ENCODE measurements at regions not wholly inside any gene's neighbourhood (a gene's known extent, or its start where the extent isn't known, plus 50 kb on each side); places are given as distances from the start of the nearest gene placed in this dataset.

DNA sequence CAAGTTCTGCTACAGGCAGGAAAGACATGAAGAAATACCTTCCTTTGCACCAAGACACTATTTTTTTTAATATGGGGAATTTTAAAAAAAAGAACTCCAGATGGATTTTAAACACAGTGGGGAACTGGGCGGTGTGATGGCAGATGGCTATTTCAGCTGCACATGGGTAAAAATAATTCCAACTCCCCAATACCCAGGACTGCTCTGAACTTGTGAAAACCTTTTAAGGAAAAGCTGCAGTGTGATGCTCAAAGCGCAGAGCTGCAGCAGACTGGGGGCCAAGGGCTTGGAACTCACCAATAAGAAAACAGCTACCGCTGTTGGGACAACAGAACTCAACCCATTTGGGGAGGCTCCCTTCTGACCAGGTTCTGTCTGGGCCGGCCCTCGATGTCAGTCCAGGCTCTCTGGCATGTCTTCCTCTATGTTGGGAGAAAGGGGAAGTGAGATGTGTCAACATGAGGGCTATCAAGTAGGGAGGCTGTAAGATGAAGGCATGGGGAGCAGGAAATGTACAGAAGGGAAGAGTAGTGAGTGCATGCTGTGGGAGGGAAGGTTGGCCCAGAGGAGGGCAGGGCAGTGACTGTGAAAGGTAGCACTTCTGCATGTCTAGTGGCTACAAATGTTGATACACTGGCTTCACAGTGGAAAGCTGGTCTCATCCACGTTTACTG, 64.0 kb upstream of the SLC14A2 start:
- TF ChIP-seq EZH2phosphoT487 (IDR thresholded peaks at IDR 0.05; ENCODE audit: borderline replicate concordance) (no peak), EZH2 (IDR thresholded peaks at IDR 0.05) (no peak), CEBPB (IDR thresholded peaks at IDR 0.05; ENCODE audit: low read depth) (no peak), SIN3A (IDR thresholded peaks at IDR 0.05; ENCODE audit: low read depth) (no peak)
- TF ChIP-seq, protein P1, sequence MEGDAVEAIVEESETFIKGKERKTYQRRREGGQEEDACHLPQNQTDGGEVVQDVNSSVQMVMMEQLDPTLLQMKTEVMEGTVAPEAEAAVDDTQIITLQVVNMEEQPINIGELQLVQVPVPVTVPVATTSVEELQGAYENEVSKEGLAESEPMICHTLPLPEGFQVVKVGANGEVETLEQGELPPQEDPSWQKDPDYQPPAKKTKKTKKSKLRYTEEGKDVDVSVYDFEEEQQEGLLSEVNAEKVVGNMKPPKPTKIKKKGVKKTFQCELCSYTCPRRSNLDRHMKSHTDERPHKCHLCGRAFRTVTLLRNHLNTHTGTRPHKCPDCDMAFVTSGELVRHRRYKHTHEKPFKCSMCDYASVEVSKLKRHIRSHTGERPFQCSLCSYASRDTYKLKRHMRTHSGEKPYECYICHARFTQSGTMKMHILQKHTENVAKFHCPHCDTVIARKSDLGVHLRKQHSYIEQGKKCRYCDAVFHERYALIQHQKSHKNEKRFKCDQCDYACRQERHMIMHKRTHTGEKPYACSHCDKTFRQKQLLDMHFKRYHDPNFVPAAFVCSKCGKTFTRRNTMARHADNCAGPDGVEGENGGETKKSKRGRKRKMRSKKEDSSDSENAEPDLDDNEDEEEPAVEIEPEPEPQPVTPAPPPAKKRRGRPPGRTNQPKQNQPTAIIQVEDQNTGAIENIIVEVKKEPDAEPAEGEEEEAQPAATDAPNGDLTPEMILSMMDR (IDR thresholded peaks at IDR 0.05 in 2 of 3, conservative IDR thresholded peaks at IDR 0.05 in 1 of 3; ENCODE audit: borderline replicate concordance in 1 of 3, insufficient read depth in 1 of 3, low read depth in 2 of 3, low read length in 2 of 3), result no peak
